ENCODE measurements at regions not wholly inside any gene's neighbourhood (a gene's known extent, or its start where the extent isn't known, plus 50 kb on each side); places are given as distances from the start of the nearest gene placed in this dataset.

DNA sequence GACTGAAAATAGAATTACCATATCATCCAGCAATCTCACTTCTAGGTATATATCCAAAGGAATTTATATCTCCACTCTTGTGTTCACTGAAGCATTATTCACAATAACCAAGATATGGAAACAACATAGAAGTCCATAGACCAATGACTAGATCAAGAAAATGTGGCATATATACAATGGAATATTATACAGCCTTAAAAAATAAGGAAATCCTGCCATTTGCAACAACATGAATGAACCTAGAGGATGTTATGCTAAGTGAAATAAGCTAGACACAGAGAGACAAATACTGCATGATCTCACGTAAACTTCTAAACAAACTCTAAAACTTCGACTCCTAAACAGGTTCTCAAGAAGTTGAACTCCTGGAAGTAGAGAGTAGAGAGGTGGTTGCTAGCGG, 254.5 kb downstream of the SKIDA1 start:
- Histone ChIP-seq H3K9ac (ENCODE audit: insufficient read length) (no peak overlapping the region), H3K27ac (no peak overlapping the region), H3K4me3 (no peak overlapping the region), H3K36me3 (ENCODE audit: insufficient read depth, low read length) (no peaks in the 10 kb centered on the region), H3K9me3 (ENCODE audit: low read depth, low read length) (no peaks in the 10 kb centered on the region)
- no peak for DNase-seq (ENCODE audit: low read depth, low spot score)
- TF ChIP-seq FOXP2 (optimal IDR thresholded peaks at IDR 0.05; ENCODE audit: control extremely low read depth, extremely low read length, insufficient read depth): no peak
- no peak for TF ChIP-seq EZH2 (IDR thresholded peaks at IDR 0.05)
- TF ChIP-seq POLR2AphosphoS5 (IDR thresholded peaks at IDR 0.05; ENCODE audit: borderline replicate concordance, low read depth, low read length): no peak

DNA sequence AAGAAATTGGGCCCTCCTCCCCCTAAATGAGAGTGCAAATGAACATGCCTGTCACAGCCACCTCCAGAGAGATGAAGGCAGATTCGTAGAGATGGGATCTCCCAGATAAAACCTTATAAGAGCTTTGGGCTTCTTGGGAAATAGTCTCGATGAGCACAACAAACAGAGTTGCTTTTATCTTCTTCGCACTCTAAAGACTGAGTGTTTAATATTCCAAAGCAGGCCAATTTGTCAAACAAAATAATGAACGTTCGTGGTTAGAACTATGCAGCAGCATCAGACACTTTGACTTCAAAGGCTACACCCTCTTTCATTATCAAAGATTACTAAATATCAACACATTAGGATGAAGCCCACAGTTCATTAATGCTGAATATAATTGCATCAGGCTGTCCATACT, 256.2 kb downstream of the SKIDA1 start:
- H3K4me3 ChIP-seq: no peak overlapping the region
- DNase-seq (ENCODE audit: low read depth, low spot score): no peak
- no peaks in the 10 kb centered on the region for H3K9me3 ChIP-seq (ENCODE audit: low read depth, low read length)
- no peak overlapping the region for H3K27ac ChIP-seq
- TF ChIP-seq FOXP2 (optimal IDR thresholded peaks at IDR 0.05; ENCODE audit: control extremely low read depth, extremely low read length, insufficient read depth) (no peak), POLR2AphosphoS5 (IDR thresholded peaks at IDR 0.05; ENCODE audit: borderline replicate concordance, low read depth, low read length) (no peak), EZH2 (IDR thresholded peaks at IDR 0.05) (no peak)
- H3K36me3 ChIP-seq (ENCODE audit: insufficient read depth, low read length): no peaks in the 10 kb centered on the region
- no peak overlapping the region for H3K9ac ChIP-seq (ENCODE audit: insufficient read length)

DNA sequence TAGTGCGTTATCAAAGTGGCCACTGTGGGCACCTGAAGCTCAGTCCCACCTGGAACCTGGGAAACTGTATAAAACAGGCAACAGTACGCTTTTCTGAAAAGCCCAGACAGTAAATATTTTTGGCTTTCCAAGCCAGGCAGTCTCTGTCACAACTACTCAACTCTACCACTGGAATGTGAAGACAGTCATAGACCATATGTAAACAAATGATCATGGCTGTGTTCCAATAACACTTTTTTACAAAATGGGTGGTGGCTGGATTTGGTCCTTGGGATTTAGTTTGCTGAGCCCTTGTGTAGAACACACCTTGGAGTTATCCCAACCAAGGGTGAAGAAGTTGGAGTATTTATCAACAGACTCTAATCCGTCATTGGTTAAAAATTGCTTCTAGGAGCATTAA, 259.9 kb downstream of the SKIDA1 start:
- no peak for TF ChIP-seq POLR2AphosphoS5 (IDR thresholded peaks at IDR 0.05; ENCODE audit: borderline replicate concordance, low read depth, low read length)
- TF ChIP-seq EZH2 (IDR thresholded peaks at IDR 0.05): no peak
- no peak for TF ChIP-seq FOXP2 (optimal IDR thresholded peaks at IDR 0.05; ENCODE audit: control extremely low read depth, extremely low read length, insufficient read depth)
- H3K9ac ChIP-seq (ENCODE audit: insufficient read length): no peak overlapping the region
- H3K36me3 ChIP-seq (ENCODE audit: insufficient read depth, low read length): no peaks in the 10 kb centered on the region
- H3K9me3 ChIP-seq (ENCODE audit: low read depth, low read length): no peaks in the 10 kb centered on the region
- H3K27ac ChIP-seq: no peak overlapping the region
- no peak for DNase-seq (ENCODE audit: low read depth, low spot score)
- no peak overlapping the region for H3K4me3 ChIP-seq

DNA sequence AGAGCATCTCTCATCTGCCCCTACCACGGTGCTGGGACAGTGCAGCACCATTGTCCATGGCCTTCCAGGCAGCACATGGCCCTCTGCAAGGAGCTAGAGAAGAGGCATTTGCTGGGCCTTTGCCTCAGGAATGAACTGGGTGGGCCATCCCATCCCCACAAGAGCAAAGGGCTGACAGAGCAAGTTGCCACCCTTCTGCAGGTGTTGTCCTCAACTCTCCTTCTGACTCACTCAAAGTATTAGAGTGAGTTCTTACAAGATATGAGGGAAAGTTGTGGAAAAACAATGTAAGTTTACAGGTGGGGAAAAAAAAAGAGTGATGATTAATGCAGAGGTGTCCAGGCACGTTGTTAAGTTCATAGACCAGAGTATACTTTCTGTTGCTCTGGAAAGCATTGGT, 261.2 kb downstream of the SKIDA1 start:
- no peak overlapping the region for H3K9ac ChIP-seq (ENCODE audit: insufficient read length)
- no peak overlapping the region for H3K4me3 ChIP-seq
- no peaks in the 10 kb centered on the region for H3K36me3 ChIP-seq (ENCODE audit: insufficient read depth, low read length)
- TF ChIP-seq EZH2 (IDR thresholded peaks at IDR 0.05) (no peak), POLR2AphosphoS5 (IDR thresholded peaks at IDR 0.05; ENCODE audit: borderline replicate concordance, low read depth, low read length) (no peak), FOXP2 (optimal IDR thresholded peaks at IDR 0.05; ENCODE audit: control extremely low read depth, extremely low read length, insufficient read depth) (no peak)
- no peak for DNase-seq (ENCODE audit: low read depth, low spot score)
- H3K9me3 ChIP-seq (ENCODE audit: low read depth, low read length): no peaks in the 10 kb centered on the region
- H3K27ac ChIP-seq: no peak overlapping the region

DNA sequence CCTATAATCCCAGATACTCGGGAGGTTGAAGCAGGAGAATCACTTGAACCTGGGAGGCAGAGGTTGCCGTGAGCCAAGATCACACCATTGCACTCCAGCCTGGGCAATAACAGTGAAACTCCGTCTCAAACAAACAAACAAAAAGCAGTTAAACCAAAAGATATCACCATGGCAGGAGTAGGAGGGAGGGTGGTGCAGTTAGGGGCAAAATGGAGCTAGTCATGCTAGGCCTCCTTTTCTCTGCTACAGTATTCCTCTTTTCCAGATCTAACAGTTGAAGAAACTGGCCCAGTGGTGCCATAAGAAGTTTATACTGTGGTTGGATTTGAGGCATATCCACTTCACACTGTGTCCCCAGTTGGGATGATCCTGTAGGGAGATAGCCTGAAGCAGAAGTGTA, 261.6 kb downstream of the SKIDA1 start:
- TF ChIP-seq POLR2AphosphoS5 (IDR thresholded peaks at IDR 0.05; ENCODE audit: borderline replicate concordance, low read depth, low read length) (no peak), EZH2 (IDR thresholded peaks at IDR 0.05) (no peak), FOXP2 (optimal IDR thresholded peaks at IDR 0.05; ENCODE audit: control extremely low read depth, extremely low read length, insufficient read depth) (no peak)
- DNase-seq (ENCODE audit: low read depth, low spot score): no peak
- Histone ChIP-seq H3K36me3 (ENCODE audit: insufficient read depth, low read length) (no peaks in the 10 kb centered on the region), H3K27ac (no peak overlapping the region), H3K4me3 (no peak overlapping the region), H3K9me3 (ENCODE audit: low read depth, low read length) (no peaks in the 10 kb centered on the region), H3K9ac (ENCODE audit: insufficient read length) (no peak overlapping the region)

DNA sequence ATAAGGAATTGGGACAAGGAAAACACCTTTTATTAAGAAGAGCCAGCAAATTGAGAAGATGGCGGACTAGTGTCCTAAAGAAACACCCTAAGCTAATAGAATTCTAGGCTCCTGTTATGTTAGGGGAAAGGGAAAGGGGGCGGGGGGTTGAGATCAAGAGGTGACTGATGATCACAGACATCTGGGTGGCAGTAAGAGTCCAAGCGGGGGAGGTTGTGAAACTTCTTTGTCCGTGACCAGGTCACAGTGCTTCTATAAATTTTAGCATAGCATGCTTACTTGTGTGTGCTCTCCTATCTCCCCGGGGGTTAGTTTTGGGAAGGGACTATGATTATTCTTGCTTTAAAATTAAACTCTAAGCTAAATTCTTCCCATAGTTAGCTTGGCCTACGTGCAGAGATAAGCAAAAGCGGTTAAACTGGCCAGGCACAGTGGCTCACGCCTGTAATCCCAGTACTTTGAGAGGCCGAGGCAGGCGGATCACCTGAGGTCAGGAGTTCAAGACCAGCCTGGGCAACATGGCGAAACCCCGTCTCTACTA, 262.1 kb downstream of the SKIDA1 start:
- H3K9ac ChIP-seq (ENCODE audit: insufficient read length): no peak overlapping the region
- H3K27ac ChIP-seq: no peak overlapping the region
- TF ChIP-seq POLR2AphosphoS5 (IDR thresholded peaks at IDR 0.05; ENCODE audit: borderline replicate concordance, low read depth, low read length) (no peak), FOXP2 (optimal IDR thresholded peaks at IDR 0.05; ENCODE audit: control extremely low read depth, extremely low read length, insufficient read depth) (no peak), EZH2 (IDR thresholded peaks at IDR 0.05) (no peak)
- H3K36me3 ChIP-seq (ENCODE audit: insufficient read depth, low read length): no peaks in the 10 kb centered on the region
- H3K4me3 ChIP-seq: no peak overlapping the region
- DNase-seq (ENCODE audit: low read depth, low spot score): no peak
- H3K9me3 ChIP-seq (ENCODE audit: low read depth, low read length): no peaks in the 10 kb centered on the region

DNA sequence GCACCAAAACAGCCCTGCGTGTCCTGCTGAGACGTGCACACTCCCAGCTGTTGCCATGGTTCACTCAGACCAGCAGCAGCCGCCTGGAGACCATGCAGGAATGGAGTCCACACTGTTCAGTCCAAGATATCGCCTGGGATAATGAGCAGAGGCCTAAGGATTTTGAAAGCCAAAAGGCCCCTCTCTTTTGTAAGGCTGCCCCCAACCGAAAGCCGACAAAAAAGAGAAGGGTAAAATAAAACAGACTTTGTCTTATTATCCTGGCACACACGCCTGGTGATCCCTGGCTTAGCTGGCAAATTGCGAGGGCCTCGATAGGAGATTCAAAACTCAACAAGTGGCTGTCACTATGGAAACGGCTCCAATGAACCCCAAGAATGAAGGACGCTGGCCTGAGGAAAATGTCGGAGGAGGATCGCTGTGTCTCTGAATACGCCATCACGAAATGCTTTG, 263.6 kb downstream of the SKIDA1 start:
- Histone ChIP-seq H3K9me3 (ENCODE audit: low read depth, low read length) (no peaks in the 10 kb centered on the region), H3K9ac (ENCODE audit: insufficient read length) (no peak overlapping the region), H3K36me3 (ENCODE audit: insufficient read depth, low read length) (no peaks in the 10 kb centered on the region), H3K27ac (no peak overlapping the region), H3K4me3 (no peak overlapping the region)
- TF ChIP-seq POLR2AphosphoS5 (IDR thresholded peaks at IDR 0.05; ENCODE audit: borderline replicate concordance, low read depth, low read length): no peak
- TF ChIP-seq FOXP2 (optimal IDR thresholded peaks at IDR 0.05; ENCODE audit: control extremely low read depth, extremely low read length, insufficient read depth): no peak
- no peak for TF ChIP-seq EZH2 (IDR thresholded peaks at IDR 0.05)
- DNase-seq (ENCODE audit: low read depth, low spot score): no peak

DNA sequence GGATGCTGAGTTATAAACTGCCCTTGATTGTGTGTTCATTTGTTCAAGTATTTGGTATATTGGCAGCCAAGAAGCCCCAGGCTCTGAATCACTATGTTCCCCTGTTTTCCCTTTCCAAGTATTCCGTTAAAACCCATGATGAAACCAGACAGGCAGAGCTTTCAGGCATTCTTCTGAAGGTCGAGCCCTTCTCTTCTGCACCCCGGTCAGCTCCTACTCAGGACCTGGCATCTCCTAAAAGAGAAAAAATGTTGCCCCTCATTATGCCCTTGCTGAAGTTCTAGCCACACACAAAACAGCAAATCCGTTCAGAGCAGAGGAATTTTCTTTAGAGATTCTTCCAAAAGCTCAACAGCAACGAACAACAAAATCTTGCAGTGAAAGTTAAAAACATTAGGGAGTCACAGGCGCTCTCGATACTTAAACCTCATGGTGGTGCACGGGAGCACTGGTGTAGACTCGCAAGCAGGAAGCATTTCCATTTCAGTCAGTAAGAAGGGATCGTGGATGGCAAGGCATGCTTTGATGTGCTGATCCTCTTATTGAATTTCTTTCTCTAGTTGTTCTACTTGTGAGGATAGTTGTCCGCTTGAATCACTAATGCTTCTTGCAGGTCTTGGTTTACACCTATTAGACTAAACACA, 264.9 kb downstream of the SKIDA1 start:
- no peak overlapping the region for H3K9ac ChIP-seq (ENCODE audit: insufficient read length)
- no peak for TF ChIP-seq FOXP2 (optimal IDR thresholded peaks at IDR 0.05; ENCODE audit: control extremely low read depth, extremely low read length, insufficient read depth)
- TF ChIP-seq POLR2AphosphoS5 (IDR thresholded peaks at IDR 0.05; ENCODE audit: borderline replicate concordance, low read depth, low read length): no peak
- no peak for TF ChIP-seq EZH2 (IDR thresholded peaks at IDR 0.05)
- no peaks in the 10 kb centered on the region for H3K9me3 ChIP-seq (ENCODE audit: low read depth, low read length)
- no peak for DNase-seq (ENCODE audit: low read depth, low spot score)
- H3K27ac ChIP-seq: no peak overlapping the region
- H3K36me3 ChIP-seq (ENCODE audit: insufficient read depth, low read length): no peaks in the 10 kb centered on the region
- no peak overlapping the region for H3K4me3 ChIP-seq

DNA sequence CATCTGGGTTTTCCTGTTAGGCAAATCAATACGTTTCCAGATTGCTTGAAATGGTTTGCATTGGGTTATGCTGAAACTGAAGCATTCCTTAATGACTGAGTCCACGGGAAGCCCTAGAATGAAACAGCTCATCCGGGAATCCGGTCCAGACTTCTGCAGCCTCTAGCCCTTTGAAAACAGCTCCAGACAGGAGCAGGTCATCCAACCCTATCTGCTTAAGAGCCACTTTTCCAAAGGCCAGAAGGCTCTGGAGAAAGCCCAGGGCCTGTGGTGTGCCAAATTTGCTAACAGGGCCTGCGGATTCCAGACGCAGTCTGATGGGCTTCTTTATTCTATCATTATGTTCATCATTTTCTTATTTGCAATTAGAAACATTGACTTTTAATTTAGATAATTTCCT, 265.4 kb downstream of the SKIDA1 start:
- H3K9me3 ChIP-seq (ENCODE audit: low read depth, low read length): no peaks in the 10 kb centered on the region
- no peak overlapping the region for H3K27ac ChIP-seq
- no peak overlapping the region for H3K9ac ChIP-seq (ENCODE audit: insufficient read length)
- no peaks in the 10 kb centered on the region for H3K36me3 ChIP-seq (ENCODE audit: insufficient read depth, low read length)
- H3K4me3 ChIP-seq: no peak overlapping the region
- DNase-seq (ENCODE audit: low read depth, low spot score): no peak
- no peak for TF ChIP-seq POLR2AphosphoS5 (IDR thresholded peaks at IDR 0.05; ENCODE audit: borderline replicate concordance, low read depth, low read length)
- TF ChIP-seq FOXP2 (optimal IDR thresholded peaks at IDR 0.05; ENCODE audit: control extremely low read depth, extremely low read length, insufficient read depth): no peak
- no peak for TF ChIP-seq EZH2 (IDR thresholded peaks at IDR 0.05)

Data from SK-N-MC (cell line).